Gastroesophageal sphincter (tissue), 4 donors: ENCODE measurements at regions not wholly inside any gene's neighbourhood (a gene's known extent, or its start where the extent isn't known, plus 50 kb on each side); places are given as distances from the start of the nearest gene placed in this dataset.
"Not testable (repeated sequence)": the region's sequence is repeated elsewhere in the genome, so short reads cannot be mapped to it uniquely, and the experiment has no call there.

Source experiments
- ATAC-seq: fragments of 150-250 bp; one replicate; pipeline ENCODE4 v1.9.1; 2016; ENCODE audit warnings: mild to moderate bottlenecking, moderate library complexity
- H3K27ac ChIP-seq, 4 donors: fragments of 200-600 bp; sonication (generic) in 3 of 4; 1 replicate in 3 of 4; 2 replicates in 1 of 4; pipeline ENCODE4 v1.5.1; 2016 to 2019
- H3K27me3 ChIP-seq: fragments of 200-600 bp; sonication (generic); one replicate; pipeline ENCODE4 v1.5.1; 2019
- H3K36me3 ChIP-seq, 2 donors: fragments of 200-600 bp; sonication (generic); one replicate each; pipeline ENCODE4 v1.5.1; 2019; ENCODE audit warnings: control low read depth in 1 of 2
- H3K4me1 ChIP-seq, 3 donors: fragments of 200-600 bp; sonication (generic); 1 replicate in 2 of 3; 2 replicates in 1 of 3; pipeline ENCODE4 v1.5.1; 2016 to 2019; ENCODE audit warnings: control low read depth in 2 of 3
- H3K4me3 ChIP-seq, 2 donors: fragments of 200-600 bp; sonication (generic); one replicate each; pipeline ENCODE4 v1.5.1; 2019; ENCODE audit warnings: mild to moderate bottlenecking in 1 of 2, moderate library complexity in 1 of 2
- H3K9me3 ChIP-seq, 3 donors: fragments of 200-600 bp; sonication (generic); one replicate each; pipeline ENCODE4 v1.5.1; 2017 to 2019; ENCODE audit warnings: control low read depth in 2 of 3
- CTCF ChIP-seq, 4 experiments: fragments of 200-600 bp in 2 of 4; fragments of 450-650 bp in 2 of 4; sonication (generic) in 1 of 4; IDR thresholded peaks; one replicate each; pipeline ENCODE4 v1.5.1; 2017 to 2019; ENCODE audit warnings: antibody characterized with exemption in 4 of 4, mild to moderate bottlenecking in 2 of 4, moderate library complexity in 2 of 4
- EP300 ChIP-seq: sonication (generic); formaldehyde crosslinking; IDR thresholded peaks from one replicate; pipeline ENCODE4 v1.6.1; 2017; ENCODE audit warnings: antibody characterized with exemption, mild to moderate bottlenecking
- POLR2A ChIP-seq, 2 donors: fragments of 450-650 bp; IDR thresholded peaks; one replicate each; pipeline ENCODE4 v1.6.1; 2017; ENCODE audit warnings: antibody characterized with exemption in 2 of 2, mild to moderate bottlenecking in 2 of 2, moderate library complexity in 1 of 2
- POLR2AphosphoS5 ChIP-seq: sonication (generic); formaldehyde crosslinking; IDR thresholded peaks from one replicate; pipeline ENCODE4 v1.6.1; 2017; ENCODE audit warnings: antibody characterized with exemption
- WGBS, 2 donors: methylation state at CpG; one replicate each; pipeline ENCODE4 v1.1.5; 2018; ENCODE audit warnings: low coverage in 1 of 2; 5-methylcytosine and 5-hydroxymethylcytosine counted together

DNA sequence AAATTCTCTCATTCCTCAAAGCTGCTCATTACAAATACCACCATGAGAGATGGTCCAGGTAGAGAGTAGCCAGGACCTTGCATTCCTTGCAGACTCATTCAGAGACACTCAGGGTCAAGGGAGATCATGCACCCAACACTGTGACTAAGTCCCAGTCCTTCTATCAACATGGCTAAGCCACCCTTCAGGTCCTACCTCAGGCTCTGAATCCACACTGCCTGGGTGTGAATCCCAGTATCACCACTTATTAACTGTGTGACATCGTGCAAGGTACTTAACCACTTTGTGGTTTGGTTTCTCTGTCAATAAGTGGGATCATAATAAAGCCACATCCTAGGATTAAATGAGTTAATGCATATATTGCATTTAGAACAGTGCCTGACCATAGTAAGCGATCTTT is 124.1 kb upstream of the NEIL3 start:
- no peaks in the 10 kb centered on the region for H3K36me3 ChIP-seq

GRCh38 chr4:177187371-177187770 is 122.3 kb upstream of the NEIL3 start:
- Histone ChIP-seq H3K9me3 (no peaks in the 10 kb centered on the region), H3K36me3 (no peaks in the 10 kb centered on the region), H3K4me3 (no peak overlapping the region), H3K27ac (no peak overlapping the region), H3K27me3 (no peaks in the 10 kb centered on the region), H3K4me1 (no peaks in the 10 kb centered on the region)
- WGBS, 2 donors = 13 to 28% methylated on average over 2 of the region's 2 CpGs
- no peak for ATAC-seq
- no peak for TF ChIP-seq POLR2A (IDR thresholded peaks at IDR 0.05)
- no peak for TF ChIP-seq EP300
- TF ChIP-seq CTCF (IDR thresholded peaks at IDR 0.05) = no peak
- no peak for TF ChIP-seq POLR2AphosphoS5

More for the DNA sequence above, 124.1 kb upstream of the NEIL3 start:
- WGBS, 2 donors = 90 to 94% methylated on average over 2 of the region's 2 CpGs
- no peak for TF ChIP-seq EP300
- TF ChIP-seq CTCF (IDR thresholded peaks at IDR 0.05) = no peak
- TF ChIP-seq POLR2AphosphoS5 = no peak
- TF ChIP-seq POLR2A (IDR thresholded peaks at IDR 0.05) = no peak
- Histone ChIP-seq H3K4me3 (no peak overlapping the region), H3K27me3 (no peaks in the 10 kb centered on the region), H3K27ac (no peak overlapping the region), H3K9me3 (no peaks in the 10 kb centered on the region), H3K4me1 (no peaks in the 10 kb centered on the region)
- ATAC-seq = no peak

DNA sequence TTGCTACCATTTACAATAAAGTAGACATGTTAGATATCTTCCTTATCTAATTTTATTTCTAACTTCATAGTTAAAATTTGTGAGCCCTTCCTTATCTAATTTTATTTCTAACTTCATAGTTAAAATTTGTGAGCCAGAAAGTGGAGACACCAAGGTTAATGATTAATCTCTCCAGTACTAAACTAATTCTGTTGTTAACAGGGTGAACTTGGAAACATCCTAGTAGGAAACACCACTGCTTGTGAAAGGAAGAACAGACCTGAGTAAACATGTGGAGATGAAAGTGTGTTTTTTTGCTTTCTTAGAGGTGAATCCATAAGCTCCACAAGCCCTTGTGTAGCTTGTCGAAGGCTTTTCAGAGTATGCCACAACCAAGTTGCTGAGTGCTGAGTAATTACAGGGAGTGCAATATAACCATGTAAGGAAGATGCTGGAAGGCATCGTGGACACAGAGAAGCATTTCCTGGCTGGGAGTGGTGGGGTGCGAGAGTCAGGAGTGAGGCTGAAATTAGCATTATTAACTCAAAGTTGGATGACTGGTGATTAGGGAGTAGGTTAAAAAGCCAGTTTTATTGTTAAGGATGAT is 118.6 kb upstream of the NEIL3 start:
- no peak for ATAC-seq
- no peak overlapping the region for H3K4me3 ChIP-seq
- TF ChIP-seq POLR2AphosphoS5 (no peak), CTCF (IDR thresholded peaks at IDR 0.05) (no peak), EP300 (no peak), POLR2A (IDR thresholded peaks at IDR 0.05) (no peak)
- no peak overlapping the region for H3K27ac ChIP-seq
- WGBS, 2 donors = 40 to 42% methylated on average over 3 of the region's 3 CpGs
- no peaks in the 10 kb centered on the region for H3K27me3 ChIP-seq
- H3K4me1 ChIP-seq = no peaks in the 10 kb centered on the region
- no peaks in the 10 kb centered on the region for H3K9me3 ChIP-seq
- no peaks in the 10 kb centered on the region for H3K36me3 ChIP-seq

GRCh38 chr4:177191586-177191985 is 118.1 kb upstream of the NEIL3 start:
- H3K27ac ChIP-seq = no peak overlapping the region
- H3K27me3 ChIP-seq = no peaks in the 10 kb centered on the region
- TF ChIP-seq EP300 = no peak
- no peak for TF ChIP-seq POLR2A (IDR thresholded peaks at IDR 0.05)
- TF ChIP-seq CTCF (IDR thresholded peaks at IDR 0.05) = no peak
- no peak for TF ChIP-seq POLR2AphosphoS5
- no peaks in the 10 kb centered on the region for H3K36me3 ChIP-seq
- H3K9me3 ChIP-seq = no peaks in the 10 kb centered on the region
- WGBS, 2 donors = 58 to 66% methylated on average over 4 of the region's 4 CpGs
- no peak overlapping the region for H3K4me3 ChIP-seq
- no peak for ATAC-seq
- H3K4me1 ChIP-seq = no peaks in the 10 kb centered on the region

DNA sequence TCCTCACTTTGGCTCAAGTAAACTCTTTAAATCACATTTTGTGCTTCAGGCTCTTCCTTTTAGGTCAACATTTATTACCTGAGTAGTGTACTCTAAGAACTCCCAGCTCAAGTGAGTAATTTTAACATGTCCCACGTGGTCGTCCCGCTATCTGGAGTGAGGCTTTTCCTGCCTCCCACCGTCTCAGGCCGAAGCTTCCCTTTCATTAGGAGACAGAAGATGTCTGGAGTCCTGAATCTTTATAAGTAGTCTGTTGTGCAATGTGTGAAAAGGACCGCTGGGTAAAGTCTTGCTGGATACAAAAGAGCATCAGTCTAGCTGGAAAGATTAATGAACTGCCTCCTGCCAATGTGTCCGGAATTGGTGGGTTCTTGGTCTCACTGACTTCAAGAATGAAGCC is 117.7 kb upstream of the NEIL3 start:
- Histone ChIP-seq H3K4me1 (no peaks in the 10 kb centered on the region), H3K9me3 (no peaks in the 10 kb centered on the region), H3K27me3 (no peaks in the 10 kb centered on the region), H3K4me3 (no peak overlapping the region), H3K36me3 (no peaks in the 10 kb centered on the region), H3K27ac (no peak overlapping the region)
- 77% methylated on average over 5 of the region's 7 CpGs; no CpG with 5 or more reads in 1 of the 2 donors for WGBS, 2 donors
- TF ChIP-seq POLR2A (IDR thresholded peaks at IDR 0.05) = no peak
- TF ChIP-seq EP300 = no peak
- no peak for TF ChIP-seq CTCF (IDR thresholded peaks at IDR 0.05)
- TF ChIP-seq POLR2AphosphoS5 = no peak
- ATAC-seq = no peak

GRCh38 chr4:177193024-177193715 is 116.5 kb upstream of the NEIL3 start:
- H3K4me3 ChIP-seq, H3K9me3 ChIP-seq, H3K36me3 ChIP-seq, H3K4me1 ChIP-seq, H3K27ac ChIP-seq, ATAC-seq, H3K27me3 ChIP-seq: not testable (repeated sequence)
- no CpG with 5 or more reads among the region's 47 CpGs for WGBS, 2 donors
